Prostate gland (tissue), 2 donors: ENCODE measurements at regions not wholly inside any gene's neighbourhood (a gene's known extent, or its start where the extent isn't known, plus 50 kb on each side); places are given as distances from the start of the nearest gene placed in this dataset.

Experiments
- DNase-seq: peaks from one replicate; pipeline ENCODE4 v3.0.0-alpha.2; 2019; ENCODE audit warnings: low spot score
- H3K27ac ChIP-seq, 2 donors: fragments of 200-600 bp; sonication (generic); 2 replicates each; pipeline ENCODE4 v1.5.1; 2017 to 2019
- H3K27me3 ChIP-seq: fragments of 200-600 bp; sonication (generic); replicated peaks from 2 replicates; pipeline ENCODE4 v1.5.1; 2019; ENCODE audit not compliant: insufficient read depth
- H3K36me3 ChIP-seq, 2 donors: fragments of 200-600 bp; sonication (generic); 1 replicate in 1 of 2; 2 replicates in 1 of 2; pipeline versions ENCODE4 v1.5.1 to v1.8.1; 2017 to 2019
- H3K4me1 ChIP-seq: fragments of 200-600 bp; sonication (generic); replicated peaks from 2 replicates; pipeline ENCODE4 v1.5.1; 2019
- H3K4me3 ChIP-seq, 2 donors: fragments of 200-600 bp; sonication (generic); 2 replicates each; pipeline ENCODE4 v1.5.1; 2017 to 2019
- H3K9me3 ChIP-seq: fragments of 200-600 bp; sonication (generic); 2 replicates; pipeline ENCODE4 v1.5.1; 2017
- POLR2A ChIP-seq: fragments of 450-650 bp; IDR thresholded peaks from one replicate; pipeline ENCODE4 v1.6.1; 2016; ENCODE audit warnings: antibody characterized with exemption, mild to moderate bottlenecking
- POLR2AphosphoS5 ChIP-seq: sonication (generic); formaldehyde crosslinking; IDR thresholded peaks from one replicate; pipeline ENCODE4 v1.6.1; 2017; ENCODE audit warnings: antibody characterized with exemption
- WGBS: methylation state at CpG from one replicate; pipeline ENCODE4 v1.1.5; 2018; 5-methylcytosine and 5-hydroxymethylcytosine counted together
- intact Hi-C: fragments of 100-400 bp; cut with DNase I; formaldehyde crosslinking; loops from one replicate; pipeline ENCODE4 v1.14.2; 2022
- TF ChIP-seq, protein P1 (sequence below), 4 experiments: fragments of 200-600 bp in 2 of 4; fragments of 450-650 bp in 2 of 4; sonication (generic) in 2 of 4; IDR thresholded peaks; 1 replicate in 3 of 4; 2 replicates in 1 of 4; pipeline ENCODE4 v1.5.1; 2016 to 2019; ENCODE audit warnings: antibody characterized with exemption in 4 of 4, mild to moderate bottlenecking in 2 of 4, moderate library complexity in 2 of 4

GRCh38 chr18:7329016-7329415, 98.1 kb downstream of the LRRC30 start:
- no peak for TF ChIP-seq POLR2A
- TF ChIP-seq, protein P1, sequence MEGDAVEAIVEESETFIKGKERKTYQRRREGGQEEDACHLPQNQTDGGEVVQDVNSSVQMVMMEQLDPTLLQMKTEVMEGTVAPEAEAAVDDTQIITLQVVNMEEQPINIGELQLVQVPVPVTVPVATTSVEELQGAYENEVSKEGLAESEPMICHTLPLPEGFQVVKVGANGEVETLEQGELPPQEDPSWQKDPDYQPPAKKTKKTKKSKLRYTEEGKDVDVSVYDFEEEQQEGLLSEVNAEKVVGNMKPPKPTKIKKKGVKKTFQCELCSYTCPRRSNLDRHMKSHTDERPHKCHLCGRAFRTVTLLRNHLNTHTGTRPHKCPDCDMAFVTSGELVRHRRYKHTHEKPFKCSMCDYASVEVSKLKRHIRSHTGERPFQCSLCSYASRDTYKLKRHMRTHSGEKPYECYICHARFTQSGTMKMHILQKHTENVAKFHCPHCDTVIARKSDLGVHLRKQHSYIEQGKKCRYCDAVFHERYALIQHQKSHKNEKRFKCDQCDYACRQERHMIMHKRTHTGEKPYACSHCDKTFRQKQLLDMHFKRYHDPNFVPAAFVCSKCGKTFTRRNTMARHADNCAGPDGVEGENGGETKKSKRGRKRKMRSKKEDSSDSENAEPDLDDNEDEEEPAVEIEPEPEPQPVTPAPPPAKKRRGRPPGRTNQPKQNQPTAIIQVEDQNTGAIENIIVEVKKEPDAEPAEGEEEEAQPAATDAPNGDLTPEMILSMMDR (IDR thresholded peaks at IDR 0.05): no peak
- no peak for TF ChIP-seq POLR2AphosphoS5
- Histone ChIP-seq H3K27me3 (peaks cover 2% of the 10 kb centered on the region), H3K36me3 (no peaks in the 10 kb centered on the region), H3K27ac (no peak overlapping the region), H3K9me3 (no peaks in the 10 kb centered on the region), H3K4me1 (no peaks in the 10 kb centered on the region), H3K4me3 (no peak overlapping the region)
- intact Hi-C loops: no loop called here
- DNase-seq: no peak
- 54% methylated on average over 3 of the region's 3 CpGs for WGBS

- no peak for TF ChIP-seq POLR2AphosphoS5
- TF ChIP-seq, protein P1 (IDR thresholded peaks at IDR 0.05): no peak
- no peak for TF ChIP-seq POLR2A
- Histone ChIP-seq H3K4me1 (no peaks in the 10 kb centered on the region), H3K4me3 (no peak overlapping the region), H3K27ac (no peak overlapping the region), H3K36me3 (no peaks in the 10 kb centered on the region), H3K9me3 (no peaks in the 10 kb centered on the region), H3K27me3 (peaks cover 2% of the 10 kb centered on the region)
- WGBS: 100% methylated on average over 1 of the region's 1 CpG
- intact Hi-C loops: no loop called here
- DNase-seq: no peak
These were observed 101.6 kb downstream of the LRRC30 start for GRCh38 chr18:7332452-7332851.

GRCh38 chr18:7333025-7333562, 102.2 kb downstream of the LRRC30 start:
- Histone ChIP-seq H3K4me1 (no peaks in the 10 kb centered on the region), H3K4me3 (no peak overlapping the region), H3K9me3 (no peaks in the 10 kb centered on the region), H3K36me3 (no peaks in the 10 kb centered on the region), H3K27ac (no peak overlapping the region), H3K27me3 (peaks cover 2% of the 10 kb centered on the region)
- DNase-seq: no peak
- intact Hi-C loops: no loop called here
- WGBS: 100% methylated on average over 4 of the region's 5 CpGs
- TF ChIP-seq, protein P1 (IDR thresholded peaks at IDR 0.05): no peak
- TF ChIP-seq POLR2A (no peak), POLR2AphosphoS5 (no peak)

DNA sequence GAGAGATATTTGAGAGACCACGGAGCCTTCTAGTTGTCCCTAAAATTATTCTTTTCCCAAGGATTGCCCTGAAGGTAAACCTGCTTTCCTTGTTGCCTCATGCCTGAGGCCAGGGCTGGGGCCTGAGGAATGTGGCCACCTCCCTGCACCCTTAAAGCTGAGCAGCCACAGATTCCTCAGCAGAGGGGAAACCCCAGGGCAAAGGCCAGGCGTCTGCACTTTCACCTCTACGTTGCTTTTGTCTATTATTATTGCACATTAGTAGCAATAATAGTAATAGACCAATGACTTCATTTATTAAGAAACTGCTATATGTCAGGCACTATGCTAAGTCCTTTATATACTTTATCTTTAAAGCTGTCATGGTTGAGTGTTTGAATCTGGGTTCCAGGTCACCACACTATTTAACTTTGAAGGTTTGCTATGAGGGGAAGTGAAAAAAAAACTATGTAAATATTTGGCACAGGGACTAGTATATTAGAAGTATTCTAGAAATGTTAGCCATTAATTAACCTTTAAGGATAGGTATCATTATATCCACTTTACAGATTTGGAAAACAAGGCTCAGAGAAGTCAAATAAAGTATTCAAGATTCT, 104.2 kb downstream of the LRRC30 start:
- Histone ChIP-seq H3K36me3 (no peaks in the 10 kb centered on the region), H3K4me1 (no peaks in the 10 kb centered on the region), H3K4me3 (no peak overlapping the region), H3K9me3 (no peaks in the 10 kb centered on the region), H3K27me3 (no peaks in the 10 kb centered on the region), H3K27ac (no peak overlapping the region)
- no peak for DNase-seq
- WGBS: 88% methylated on average over 3 of the region's 3 CpGs
- intact Hi-C loops: no loop called here
- no peak for TF ChIP-seq POLR2AphosphoS5
- TF ChIP-seq, protein P1 (IDR thresholded peaks at IDR 0.05): no peak
- no peak for TF ChIP-seq POLR2A

DNA sequence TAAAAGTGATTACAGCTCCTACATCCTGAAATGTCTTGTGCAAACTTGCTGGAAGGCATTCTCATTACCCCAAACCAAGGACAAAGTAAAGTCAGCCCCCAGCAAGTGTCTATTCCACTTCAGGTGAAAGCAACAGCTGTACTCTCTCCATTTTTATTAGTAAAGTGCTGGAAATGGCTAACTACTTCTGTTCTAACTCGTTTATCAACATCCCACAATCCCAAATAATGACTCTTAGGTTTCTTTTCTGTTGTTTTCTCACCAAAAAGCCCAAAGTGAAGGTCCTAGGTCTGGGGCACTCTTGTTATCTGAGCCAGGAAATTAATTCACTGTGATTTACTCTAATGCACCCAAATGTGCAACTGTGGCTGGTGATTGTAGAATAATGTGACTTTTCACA, 105.7 kb downstream of the LRRC30 start:
- Histone ChIP-seq H3K9me3 (no peaks in the 10 kb centered on the region), H3K36me3 (no peaks in the 10 kb centered on the region), H3K27me3 (no peaks in the 10 kb centered on the region), H3K27ac (no peak overlapping the region), H3K4me1 (no peaks in the 10 kb centered on the region), H3K4me3 (no peak overlapping the region)
- intact Hi-C loops: no loop called here
- WGBS: 21% methylated on average over 1 of the region's 1 CpG
- TF ChIP-seq, protein P1 (IDR thresholded peaks at IDR 0.05): no peak
- TF ChIP-seq POLR2AphosphoS5 (no peak), POLR2A (no peak)
- DNase-seq: no peak
